ENCODE measurements at regions not wholly inside any gene's neighbourhood (a gene's known extent, or its start where the extent isn't known, plus 50 kb on each side); places are given as distances from the start of the nearest gene placed in this dataset.

DNA sequence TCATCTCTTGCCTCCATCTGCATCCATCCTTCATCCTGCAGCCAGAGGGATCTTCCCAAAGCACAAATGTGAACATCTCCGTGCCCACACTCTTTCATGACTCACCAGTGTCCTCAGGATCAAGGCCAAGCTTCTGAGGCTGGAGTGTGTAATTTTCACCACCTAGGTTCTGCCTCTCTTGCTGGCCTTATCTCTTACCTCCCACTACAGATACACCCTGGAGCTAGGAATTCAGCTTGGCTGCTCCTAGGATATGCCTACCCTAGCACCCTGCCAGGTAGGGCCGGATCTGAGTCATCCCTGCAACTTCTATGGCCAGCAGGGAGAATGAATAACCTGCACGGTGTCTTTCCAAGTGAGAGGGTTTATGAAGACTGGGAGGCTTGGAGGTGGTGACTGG lies 208.7 kb upstream of the CSF3R start:
- TF ChIP-seq, protein P1, sequence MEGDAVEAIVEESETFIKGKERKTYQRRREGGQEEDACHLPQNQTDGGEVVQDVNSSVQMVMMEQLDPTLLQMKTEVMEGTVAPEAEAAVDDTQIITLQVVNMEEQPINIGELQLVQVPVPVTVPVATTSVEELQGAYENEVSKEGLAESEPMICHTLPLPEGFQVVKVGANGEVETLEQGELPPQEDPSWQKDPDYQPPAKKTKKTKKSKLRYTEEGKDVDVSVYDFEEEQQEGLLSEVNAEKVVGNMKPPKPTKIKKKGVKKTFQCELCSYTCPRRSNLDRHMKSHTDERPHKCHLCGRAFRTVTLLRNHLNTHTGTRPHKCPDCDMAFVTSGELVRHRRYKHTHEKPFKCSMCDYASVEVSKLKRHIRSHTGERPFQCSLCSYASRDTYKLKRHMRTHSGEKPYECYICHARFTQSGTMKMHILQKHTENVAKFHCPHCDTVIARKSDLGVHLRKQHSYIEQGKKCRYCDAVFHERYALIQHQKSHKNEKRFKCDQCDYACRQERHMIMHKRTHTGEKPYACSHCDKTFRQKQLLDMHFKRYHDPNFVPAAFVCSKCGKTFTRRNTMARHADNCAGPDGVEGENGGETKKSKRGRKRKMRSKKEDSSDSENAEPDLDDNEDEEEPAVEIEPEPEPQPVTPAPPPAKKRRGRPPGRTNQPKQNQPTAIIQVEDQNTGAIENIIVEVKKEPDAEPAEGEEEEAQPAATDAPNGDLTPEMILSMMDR (conservative IDR thresholded peaks at IDR 0.05; ENCODE audit: low read length) = no peak
- no peak for DNase-seq (ENCODE audit: low read depth)
- H3K4me3 ChIP-seq (ENCODE audit: low read length) = no peak overlapping the region

DNA sequence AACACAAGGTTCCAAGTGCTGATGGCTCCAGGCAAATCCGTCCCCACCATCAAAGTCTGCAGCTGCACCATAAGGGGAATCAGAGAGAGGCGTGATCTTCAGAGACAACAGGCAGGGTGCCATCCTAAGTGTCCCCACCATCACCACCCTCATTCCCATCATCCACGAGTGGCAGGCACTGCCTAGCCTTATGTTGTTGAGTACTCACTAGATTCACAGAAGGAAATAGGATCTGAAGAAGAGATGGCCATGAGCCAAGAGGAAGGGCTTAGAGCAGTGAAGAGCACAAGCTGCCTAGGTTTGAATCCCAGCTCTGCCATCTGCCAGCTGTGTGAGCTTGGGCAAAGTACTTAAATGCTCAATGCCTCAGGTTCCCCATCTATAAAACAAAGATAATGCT lies 207.3 kb upstream of the CSF3R start:
- TF ChIP-seq, protein P1 (conservative IDR thresholded peaks at IDR 0.05; ENCODE audit: low read length) = no peak
- no peak for DNase-seq (ENCODE audit: low read depth)
- no peak overlapping the region for H3K4me3 ChIP-seq (ENCODE audit: low read length)

DNA sequence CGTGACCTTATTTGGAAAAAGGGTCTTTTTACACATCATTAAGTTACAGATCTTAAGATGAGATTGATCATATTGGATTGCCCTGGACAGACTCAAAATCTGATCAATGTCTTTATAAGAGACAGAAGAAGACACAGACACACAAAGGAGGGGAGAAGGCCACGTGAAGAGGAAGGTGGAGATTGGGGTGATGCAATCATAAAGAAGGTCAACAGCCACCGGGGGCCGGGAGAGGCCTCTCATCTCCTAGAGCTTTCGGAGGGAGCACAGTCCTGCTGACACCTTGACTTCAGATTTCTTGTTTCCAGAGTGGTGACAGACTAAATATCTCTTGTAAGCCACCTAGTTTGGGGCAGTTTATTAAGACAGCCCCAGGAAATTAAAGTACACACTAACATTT lies 204.6 kb upstream of the CSF3R start:
- TF ChIP-seq, protein P1 (conservative IDR thresholded peaks at IDR 0.05; ENCODE audit: low read length) = no peak
- no peak for DNase-seq (ENCODE audit: low read depth)
- H3K4me3 ChIP-seq (ENCODE audit: low read length) = no peak overlapping the region

DNA sequence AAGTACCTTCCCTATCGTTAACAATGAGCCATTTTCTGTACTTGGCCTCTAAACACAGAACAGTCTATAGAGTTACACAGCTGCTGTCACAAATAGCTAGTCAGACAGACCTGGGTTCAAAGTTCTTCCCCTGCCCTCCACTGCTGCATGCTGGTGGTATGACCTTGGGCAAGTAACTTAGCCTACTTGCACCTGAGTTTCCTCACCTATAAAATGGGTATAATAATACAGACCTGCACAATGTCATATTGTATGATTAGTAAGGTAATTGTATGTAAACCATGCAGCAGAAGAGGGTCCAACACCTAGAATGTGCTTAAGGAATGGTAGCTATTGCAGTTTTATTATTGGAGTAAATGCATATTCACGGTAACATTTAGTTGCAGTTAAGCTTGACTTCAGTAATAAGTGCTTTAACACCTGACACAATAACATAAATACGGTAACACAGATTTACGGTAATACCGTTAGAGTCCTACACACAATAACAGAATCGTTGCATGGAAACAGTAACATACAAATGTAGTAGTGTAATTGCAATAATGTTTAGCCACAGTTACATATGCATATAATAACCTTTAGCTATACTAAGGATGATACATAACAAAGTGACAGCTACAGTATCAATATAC lies 193.3 kb upstream of the CSF3R start:
- TF ChIP-seq, protein P1 (conservative IDR thresholded peaks at IDR 0.05; ENCODE audit: low read length) = no peak
- DNase-seq (ENCODE audit: low read depth) = no peak
- H3K4me3 ChIP-seq (ENCODE audit: low read length) = no peak overlapping the region

DNA sequence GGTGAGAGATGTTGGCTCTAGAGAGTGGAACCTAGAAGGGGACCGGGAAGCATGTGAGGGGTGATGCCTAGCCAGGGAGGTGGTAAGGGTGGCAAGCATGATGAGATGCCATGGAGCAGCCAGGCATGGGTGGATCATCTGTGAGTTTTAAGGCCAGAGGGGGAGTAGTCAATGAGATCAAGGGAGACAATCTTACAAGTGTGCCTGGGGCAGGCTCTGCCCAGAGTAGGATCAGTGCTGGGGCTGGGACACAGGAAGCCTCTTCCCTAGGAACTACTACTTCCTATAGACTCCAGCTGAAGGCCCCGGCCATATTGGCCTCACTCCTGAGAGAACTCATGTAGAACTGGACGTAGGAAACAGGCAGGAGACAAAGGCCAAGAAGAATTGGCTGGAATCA lies 192.4 kb upstream of the CSF3R start:
- TF ChIP-seq, protein P1 (conservative IDR thresholded peaks at IDR 0.05; ENCODE audit: low read length) = no peak
- no peak for DNase-seq (ENCODE audit: low read depth)
- no peak overlapping the region for H3K4me3 ChIP-seq (ENCODE audit: low read length)

DNA sequence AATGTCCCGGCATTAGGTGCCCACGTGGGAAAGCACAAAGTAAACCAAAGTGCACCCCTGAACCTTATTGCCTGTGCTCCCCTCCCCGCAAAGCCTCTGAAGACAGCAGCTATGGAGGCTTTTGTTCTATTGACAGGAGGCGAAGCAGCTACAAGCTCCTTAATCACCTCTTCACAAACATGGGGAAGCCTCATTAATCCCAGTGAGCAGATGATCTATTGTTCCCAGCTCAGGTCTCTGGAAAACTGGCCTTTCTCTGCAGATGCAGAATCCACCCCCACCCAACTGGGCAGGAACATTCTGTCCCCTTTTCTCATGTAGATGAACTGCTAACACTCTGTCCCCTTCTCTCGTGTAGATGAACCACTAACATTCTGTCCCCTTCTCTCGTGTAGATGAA lies 190.5 kb upstream of the CSF3R start:
- TF ChIP-seq, protein P1 (conservative IDR thresholded peaks at IDR 0.05; ENCODE audit: low read length) = no peak
- no peak overlapping the region for H3K4me3 ChIP-seq (ENCODE audit: low read length)
- DNase-seq (ENCODE audit: low read depth) = no peak

DNA sequence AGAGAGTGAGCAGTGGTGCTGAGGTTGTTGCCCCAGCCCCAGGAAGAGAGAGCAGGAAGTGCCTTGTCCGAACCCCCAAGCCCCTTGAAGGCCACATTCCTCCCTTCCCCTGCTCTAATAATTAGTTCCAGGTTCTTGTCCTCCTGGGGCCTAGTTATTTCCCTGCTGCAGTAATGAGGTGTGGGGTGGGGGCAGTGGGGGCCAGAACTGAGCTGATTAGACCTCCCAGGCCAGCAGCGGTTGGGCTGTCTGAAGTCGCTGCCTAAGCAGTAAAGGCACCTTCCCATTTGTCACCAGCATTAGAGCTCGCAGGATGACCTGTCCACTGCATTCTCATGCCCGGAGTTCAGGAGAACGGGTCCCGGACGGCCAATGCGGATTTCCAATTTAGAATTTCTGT lies 186.5 kb upstream of the CSF3R start:
- no peak overlapping the region for H3K4me3 ChIP-seq (ENCODE audit: low read length)
- TF ChIP-seq, protein P1 (conservative IDR thresholded peaks at IDR 0.05; ENCODE audit: low read length) = no peak
- DNase-seq (ENCODE audit: low read depth) = no peak
